Transverse colon (tissue), 4 donors: ENCODE measurements at regions not wholly inside any gene's neighbourhood (a gene's known extent, or its start where the extent isn't known, plus 50 kb on each side); places are given as distances from the start of the nearest gene placed in this dataset.

ENCODE experiments used
- DNase-seq: peaks from one replicate; pipeline ENCODE4 v3.0.0-alpha.2; 2019
- H3K27ac ChIP-seq, 4 donors: fragments of 200-600 bp; sonication (generic); 2 replicates each; pipeline ENCODE4 v1.5.1; 2016 to 2018; ENCODE audit warnings: inconsistent platforms in 4 of 4
- H3K27me3 ChIP-seq: fragments of 200-600 bp; sonication (generic); 2 replicates; pipeline ENCODE4 v1.5.1; 2017; ENCODE audit warnings: inconsistent platforms
- H3K36me3 ChIP-seq, 4 donors: fragments of 200-600 bp; sonication (generic); 2 replicates each; pipeline ENCODE4 v1.5.1; 2017 to 2019; ENCODE audit warnings: inconsistent platforms in 4 of 4
- H3K4me1 ChIP-seq, 4 donors: fragments of 200-600 bp; sonication (generic); 2 replicates each; pipeline ENCODE4 v1.5.1; 2017 to 2020; ENCODE audit warnings: inconsistent platforms in 4 of 4
- H3K4me3 ChIP-seq, 4 donors: fragments of 200-600 bp; sonication (generic); 1 replicate in 1 of 4; 2 replicates in 3 of 4; pipeline versions ENCODE4 v1.5.1 to v1.6.1; 2017 to 2019; ENCODE audit warnings: inconsistent platforms in 4 of 4
- H3K9me3 ChIP-seq, 2 donors: fragments of 200-600 bp; sonication (generic); 2 replicates each; pipeline ENCODE4 v1.5.1; 2017 to 2019; ENCODE audit warnings: inconsistent platforms in 2 of 2
- EP300 ChIP-seq: sonication (generic); formaldehyde crosslinking; IDR thresholded peaks from one replicate; pipeline ENCODE4 v1.6.1; 2017; ENCODE audit warnings: antibody characterized with exemption, low read depth
- POLR2A ChIP-seq: fragments of 450-650 bp; IDR thresholded peaks from one replicate; pipeline ENCODE4 v1.6.1; 2016; ENCODE audit warnings: antibody characterized with exemption, mild to moderate bottlenecking, moderate library complexity
- POLR2AphosphoS5 ChIP-seq, 3 donors: sonication (generic); formaldehyde crosslinking; IDR thresholded peaks; one replicate each; pipeline ENCODE4 v1.6.1; 2016; ENCODE audit warnings: antibody characterized with exemption in 3 of 3
- WGBS, 2 donors: methylation state at CpG; one replicate each; pipeline ENCODE4 v1.1.5; 2018; ENCODE audit warnings: low coverage in 1 of 2; 5-methylcytosine and 5-hydroxymethylcytosine counted together
- in situ Hi-C, 4 donors: fragments of 200-750 bp; cut with MboI; loops; one replicate each; pipeline versions ENCODE4 v1.15.0 to v1.15.1; 2017; ENCODE audit warnings: low sequenced_read_pairs in 3 of 4, low pct_ligation_motif_present in 1 of 4, low pct_unique_long_range_greater_than_20kb in 1 of 4
- intact Hi-C: fragments of 100-400 bp; cut with DNase I; formaldehyde crosslinking; loops from one replicate; pipeline ENCODE4 v1.15.1; 2023; ENCODE audit warnings: low total_unique reads
- TF ChIP-seq, protein P1 (sequence below), 5 experiments: fragments of 200-600 bp in 3 of 5; fragments of 450-650 bp in 2 of 5; sonication (generic) in 3 of 5; IDR thresholded peaks; 1 replicate in 2 of 5; 2 replicates in 3 of 5; pipeline ENCODE4 v1.5.1; 2016 to 2017; ENCODE audit warnings: antibody characterized with exemption in 5 of 5, inconsistent platforms in 3 of 5, mild to moderate bottlenecking in 2 of 5, moderate library complexity in 1 of 5

DNA sequence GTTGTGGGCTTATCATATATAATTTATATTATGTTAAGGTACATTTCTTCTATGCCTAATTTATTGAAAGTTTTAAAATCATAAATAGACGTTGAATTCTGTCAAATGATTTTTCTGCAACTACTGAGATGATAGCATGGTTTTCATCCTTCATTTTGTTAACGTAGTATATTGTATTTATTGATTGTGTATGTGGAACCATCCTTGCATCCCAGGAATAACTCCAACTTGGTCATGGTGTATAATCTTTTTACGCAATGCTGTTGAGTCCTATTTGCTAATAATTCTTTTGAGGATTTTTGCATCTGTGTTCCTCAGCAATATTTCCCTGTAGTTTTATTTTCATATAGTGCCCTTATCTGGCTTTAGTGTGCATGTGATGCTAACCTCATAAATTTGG lies 152.7 kb downstream of the ADCYAP1 start:
- Histone ChIP-seq H3K9me3 (peaks cover 5 to 15% of the 10 kb centered on the region in 2 donors), H3K4me1 (no peaks in the 10 kb centered on the region), H3K27me3 (no peaks in the 10 kb centered on the region), H3K36me3 (no peaks in the 10 kb centered on the region), H3K27ac (no peak overlapping the region), H3K4me3 (no peak overlapping the region)
- TF ChIP-seq POLR2AphosphoS5 (IDR thresholded peaks at IDR 0.05) (no peak), POLR2A (no peak), EP300 (no peak)
- TF ChIP-seq, protein P1, sequence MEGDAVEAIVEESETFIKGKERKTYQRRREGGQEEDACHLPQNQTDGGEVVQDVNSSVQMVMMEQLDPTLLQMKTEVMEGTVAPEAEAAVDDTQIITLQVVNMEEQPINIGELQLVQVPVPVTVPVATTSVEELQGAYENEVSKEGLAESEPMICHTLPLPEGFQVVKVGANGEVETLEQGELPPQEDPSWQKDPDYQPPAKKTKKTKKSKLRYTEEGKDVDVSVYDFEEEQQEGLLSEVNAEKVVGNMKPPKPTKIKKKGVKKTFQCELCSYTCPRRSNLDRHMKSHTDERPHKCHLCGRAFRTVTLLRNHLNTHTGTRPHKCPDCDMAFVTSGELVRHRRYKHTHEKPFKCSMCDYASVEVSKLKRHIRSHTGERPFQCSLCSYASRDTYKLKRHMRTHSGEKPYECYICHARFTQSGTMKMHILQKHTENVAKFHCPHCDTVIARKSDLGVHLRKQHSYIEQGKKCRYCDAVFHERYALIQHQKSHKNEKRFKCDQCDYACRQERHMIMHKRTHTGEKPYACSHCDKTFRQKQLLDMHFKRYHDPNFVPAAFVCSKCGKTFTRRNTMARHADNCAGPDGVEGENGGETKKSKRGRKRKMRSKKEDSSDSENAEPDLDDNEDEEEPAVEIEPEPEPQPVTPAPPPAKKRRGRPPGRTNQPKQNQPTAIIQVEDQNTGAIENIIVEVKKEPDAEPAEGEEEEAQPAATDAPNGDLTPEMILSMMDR (IDR thresholded peaks at IDR 0.05), result no peak
- 82 to 83% methylated on average over 3 of the region's 3 CpGs for WGBS, 2 donors
- in situ Hi-C loops (no loop called here), intact Hi-C loops (no loop called here)
- no peak for DNase-seq

GRCh38 chr18:1062588-1062987 lies 157.9 kb downstream of the ADCYAP1 start:
- H3K4me1 ChIP-seq, result no peaks in the 10 kb centered on the region
- in situ Hi-C loops (no loop called here), intact Hi-C loops (no loop called here)
- H3K9me3 ChIP-seq, result peaks cover 3 to 4% of the 10 kb centered on the region in 2 donors
- whole genome bisulfite sequencing, 2 donors, result 75% methylated on average over 2 of the region's 2 CpGs; no CpG with 5 or more reads in 1 of the 2 donors
- no peak overlapping the region for H3K4me3 ChIP-seq
- no peaks in the 10 kb centered on the region for H3K27me3 ChIP-seq
- H3K27ac ChIP-seq, result no peak overlapping the region
- TF ChIP-seq EP300, result no peak
- TF ChIP-seq, protein P1 (IDR thresholded peaks at IDR 0.05), result no peak
- TF ChIP-seq POLR2A, result no peak
- TF ChIP-seq POLR2AphosphoS5 (IDR thresholded peaks at IDR 0.05), result no peak
- no peaks in the 10 kb centered on the region for H3K36me3 ChIP-seq
- no peak for DNase-seq

DNA sequence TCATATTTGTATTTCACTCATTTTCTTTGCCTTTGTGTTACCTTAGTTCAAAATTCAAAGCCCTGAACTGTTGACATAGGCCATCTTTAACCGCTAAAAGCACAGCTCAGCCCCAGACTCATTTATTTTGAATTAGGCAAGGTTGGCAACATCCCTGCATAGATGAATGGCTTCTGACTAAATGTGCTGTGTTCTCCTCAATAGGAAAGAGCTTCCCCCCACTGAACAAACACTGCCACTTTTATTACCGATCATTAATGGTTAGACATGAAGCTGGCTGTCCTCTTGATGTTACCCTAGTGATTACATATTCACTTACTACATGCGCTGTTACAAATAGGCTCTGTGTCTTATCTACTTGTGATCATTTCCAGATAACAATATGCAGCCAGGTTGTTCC lies 170.7 kb downstream of the ADCYAP1 start:
- no peaks in the 10 kb centered on the region for H3K27me3 ChIP-seq
- no peak overlapping the region for H3K27ac ChIP-seq
- no peak for DNase-seq
- TF ChIP-seq EP300, result no peak
- no peak for TF ChIP-seq POLR2AphosphoS5 (IDR thresholded peaks at IDR 0.05)
- TF ChIP-seq, protein P1 (IDR thresholded peaks at IDR 0.05), result no peak
- H3K9me3 ChIP-seq, result no peaks in the 10 kb centered on the region
- H3K4me1 ChIP-seq, result no peaks in the 10 kb centered on the region
- in situ Hi-C loops (no loop called here), intact Hi-C loops (no loop called here)
- no peaks in the 10 kb centered on the region for H3K36me3 ChIP-seq
- H3K4me3 ChIP-seq, result no peak overlapping the region
- WGBS, 2 donors, result 28 to 50% methylated on average over 2 to 3 of the region's 3 CpGs

- intact Hi-C loops, result no loop called here
- Histone ChIP-seq H3K4me1 (no peaks in the 10 kb centered on the region), H3K4me3 (no peak overlapping the region), H3K36me3 (no peaks in the 10 kb centered on the region), H3K9me3 (no peaks in the 10 kb centered on the region), H3K27ac (no peak overlapping the region), H3K27me3 (no peaks in the 10 kb centered on the region)
- TF ChIP-seq POLR2A (no peak), EP300 (no peak)
- TF ChIP-seq, protein P1 (IDR thresholded peaks at IDR 0.05), result no peak
- DNase-seq, result no peak
- in situ Hi-C loops, result no loop called here
These were observed 171.2 kb downstream of the ADCYAP1 start for GRCh38 chr18:1075876-1076275.
